Stimulated activated naive CD4-positive, alpha-beta T cell (primary cell): ENCODE measurements at regions not wholly inside any gene's neighbourhood (a gene's known extent, or its start where the extent isn't known, plus 50 kb on each side); places are given as distances from the start of the nearest gene placed in this dataset.
"Not testable (repeated sequence)": the region's sequence is repeated elsewhere in the genome, so short reads cannot be mapped to it uniquely, and the experiment has no call there.

ENCODE experiments used
- DNase-seq, 6 experiments: peaks; one replicate each; lab custom pipeline; 2025; lab: John Stamatoyannopoulos, UW

DNA sequence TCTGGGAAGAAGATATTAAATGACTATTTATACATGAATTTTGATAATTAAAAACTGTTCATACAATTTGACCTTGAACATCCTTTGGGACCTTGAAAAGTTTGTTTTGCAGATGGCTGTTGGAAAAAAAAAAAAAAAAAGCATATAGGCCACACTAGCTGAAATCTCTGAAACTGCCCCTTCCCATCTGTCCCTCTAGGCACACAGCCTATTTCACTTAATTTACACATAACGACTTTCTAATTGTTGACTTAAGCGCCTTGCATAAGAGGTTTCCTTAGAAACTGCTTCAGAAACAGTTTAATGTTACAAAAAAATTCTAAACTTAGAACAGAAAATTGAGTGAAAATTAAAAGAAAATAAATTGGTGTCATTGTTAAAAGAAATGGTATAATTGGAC lies 131.0 kb downstream of the COX18 start:
- no peak for DNase-seq

GRCh38 chr4:72935462-72935861 lies 134.1 kb downstream of the COX18 start:
- DNase-seq, result no peak

- no peak for DNase-seq
Measured at GRCh38 chr4:72933029-72933428, 136.5 kb downstream of the COX18 start.

GRCh38 chr4:72931346-72931745 lies 138.2 kb downstream of the COX18 start:
- DNase-seq, result no peak

DNA sequence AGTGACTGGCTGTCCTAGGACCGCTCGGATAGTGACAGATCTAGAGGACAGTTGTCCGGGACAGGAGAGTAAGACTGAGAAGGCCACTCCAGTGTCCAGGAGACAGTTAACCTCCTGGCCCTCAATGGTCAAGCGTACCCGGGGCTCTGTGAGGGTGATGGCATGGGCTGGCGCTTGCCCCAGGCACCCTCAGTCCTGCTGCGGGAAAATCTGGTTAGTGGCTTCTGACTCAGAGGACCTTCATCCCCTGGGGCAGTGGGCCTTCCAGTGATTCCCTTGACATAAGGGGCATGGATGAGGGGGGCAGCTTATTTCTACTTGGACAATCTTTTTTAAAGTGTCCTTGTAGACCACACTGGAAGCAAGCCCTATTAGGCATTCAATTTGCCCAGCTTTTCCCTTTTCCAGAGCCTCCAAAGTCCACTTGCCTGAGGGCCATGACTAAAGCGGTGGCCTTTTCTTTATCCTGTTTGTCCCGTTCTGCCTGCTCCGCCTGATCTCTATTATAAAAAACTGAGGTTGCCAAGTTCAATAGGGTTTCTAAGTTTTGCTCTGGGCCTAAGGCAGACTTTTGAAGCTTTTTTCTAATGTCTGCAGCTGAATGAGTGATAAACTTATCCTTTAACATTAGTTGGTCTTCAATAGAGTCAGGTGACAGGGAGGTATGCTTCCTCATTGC lies 139.8 kb downstream of the COX18 start:
- not testable (repeated sequence) for DNase-seq

DNA sequence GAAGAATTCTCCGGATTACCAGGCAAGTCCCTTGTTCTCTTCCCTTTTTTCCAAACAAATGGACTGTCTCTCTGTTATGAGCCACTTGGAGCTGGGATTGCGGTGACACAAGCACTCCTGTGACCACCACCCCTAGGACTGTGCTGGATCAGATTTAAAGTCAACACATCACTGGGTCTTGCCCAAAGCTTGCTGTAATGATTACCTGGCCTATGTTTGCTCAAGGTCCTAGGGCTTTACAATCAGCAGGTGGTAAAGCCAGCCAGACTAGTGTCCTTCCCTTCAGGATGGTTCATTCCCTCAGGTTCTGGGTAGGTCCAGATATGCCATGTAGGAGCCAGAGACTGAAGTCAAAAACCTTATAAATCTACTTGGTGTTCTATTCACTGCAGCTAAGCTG lies 144.7 kb downstream of the COX18 start:
- DNase-seq, result no peak

DNA sequence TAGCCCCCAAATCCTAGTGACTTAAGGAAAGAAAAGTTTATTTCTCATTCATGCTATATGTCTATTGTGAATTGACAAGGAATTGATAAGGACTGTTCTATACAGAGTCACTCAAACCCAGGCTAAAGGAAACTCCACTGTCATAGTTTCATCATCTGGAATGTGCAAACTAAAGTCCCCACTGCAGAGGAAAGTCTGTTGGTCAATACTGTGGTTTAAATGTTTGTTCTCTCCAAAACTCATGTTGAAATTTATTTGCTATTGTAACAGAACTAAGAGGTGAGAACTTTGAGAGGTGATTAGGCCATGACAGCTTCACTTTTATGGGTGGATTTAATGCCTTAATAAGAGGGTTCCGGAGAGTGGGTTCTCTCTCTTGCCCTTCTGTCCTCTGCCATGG lies 149.6 kb downstream of the COX18 start:
- DNase-seq, result no peak

- no peak for DNase-seq
Measured at GRCh38 chr4:72919464-72919863, 150.1 kb downstream of the COX18 start.

DNA sequence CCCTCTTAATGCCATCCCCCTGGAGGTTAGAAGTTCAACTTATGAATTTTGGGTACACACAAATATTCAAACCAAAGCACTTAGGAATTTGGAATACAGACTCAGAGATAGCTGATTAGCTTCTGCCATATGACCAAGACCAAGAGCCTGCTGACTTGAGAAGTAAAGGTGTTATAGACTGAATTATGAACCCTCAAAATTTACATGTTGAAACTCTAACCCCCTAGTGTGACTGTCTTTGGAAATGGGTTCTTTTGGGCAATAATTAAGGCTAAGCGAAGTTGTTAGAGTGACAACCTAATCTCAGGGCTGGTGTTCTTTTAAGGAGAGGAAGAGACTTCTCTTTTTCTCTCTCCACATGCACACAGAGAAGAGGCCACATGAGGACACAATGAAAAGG lies 151.2 kb downstream of the COX18 start:
- DNase-seq, result no peak

- no peak for DNase-seq
Measured at GRCh38 chr4:72911316-72911715, 158.2 kb downstream of the COX18 start.

DNA sequence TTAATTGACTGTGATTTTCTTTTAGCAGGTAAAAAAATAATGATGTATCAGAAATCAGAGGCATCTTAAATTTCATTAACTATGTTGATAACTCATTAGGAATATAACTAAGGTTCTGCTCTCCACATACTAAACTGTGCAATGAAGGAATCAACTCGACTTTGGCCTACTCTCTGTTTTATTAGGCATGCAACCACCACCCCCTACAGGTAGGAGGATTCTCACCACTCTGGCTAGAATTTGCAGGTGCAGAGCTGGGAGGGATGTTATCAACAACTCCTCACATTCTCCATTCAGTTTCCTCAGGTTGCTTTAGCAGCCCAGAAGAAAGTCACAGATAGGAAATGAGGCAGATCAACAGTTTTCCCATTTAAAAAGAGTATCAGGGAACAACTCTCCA lies 160.1 kb downstream of the COX18 start:
- DNase-seq, result no peak

GRCh38 chr4:72902354-72902753 lies 167.2 kb downstream of the COX18 start:
- no peak for DNase-seq

DNA sequence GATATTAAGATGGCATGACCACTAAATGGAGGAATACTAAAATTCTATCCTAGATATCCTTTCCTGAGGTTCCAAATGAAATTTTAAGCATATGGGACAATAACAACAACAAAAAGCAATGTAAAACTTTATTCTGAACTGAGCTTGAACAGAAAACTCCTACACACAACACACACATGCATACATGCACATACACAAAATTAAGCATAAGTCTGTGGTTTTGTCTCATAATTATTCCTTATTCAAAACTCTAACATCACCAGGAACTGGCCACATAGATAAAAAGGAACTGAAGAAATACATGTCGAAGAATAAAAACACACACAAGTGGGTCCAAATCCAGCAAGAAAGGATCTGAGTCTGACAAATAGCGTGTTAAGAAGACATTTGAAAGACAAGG lies 168.0 kb downstream of the COX18 start:
- no peak for DNase-seq

- no peak for DNase-seq
Measured at GRCh38 chr4:72900952-72901351, 168.6 kb downstream of the COX18 start.

DNA sequence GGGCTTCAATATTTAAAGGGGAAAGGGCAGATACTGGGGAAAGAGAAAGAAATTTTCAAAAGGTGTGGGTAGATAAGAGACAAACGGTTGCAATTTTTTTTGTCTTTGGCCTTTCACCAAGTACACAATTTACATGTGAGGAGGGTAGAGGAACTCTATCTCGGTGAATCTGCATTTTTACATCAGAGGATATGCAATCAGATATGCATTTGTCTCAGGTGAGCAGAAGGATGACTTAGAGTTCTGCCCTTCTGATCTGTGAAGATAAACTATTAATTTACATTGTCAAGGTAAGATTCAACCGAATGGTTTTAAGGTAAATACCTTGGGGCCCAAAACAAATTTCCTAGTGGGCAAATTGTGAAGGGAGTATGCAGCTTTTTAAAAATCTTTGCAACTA lies 169.9 kb downstream of the COX18 start:
- no peak for DNase-seq

DNA sequence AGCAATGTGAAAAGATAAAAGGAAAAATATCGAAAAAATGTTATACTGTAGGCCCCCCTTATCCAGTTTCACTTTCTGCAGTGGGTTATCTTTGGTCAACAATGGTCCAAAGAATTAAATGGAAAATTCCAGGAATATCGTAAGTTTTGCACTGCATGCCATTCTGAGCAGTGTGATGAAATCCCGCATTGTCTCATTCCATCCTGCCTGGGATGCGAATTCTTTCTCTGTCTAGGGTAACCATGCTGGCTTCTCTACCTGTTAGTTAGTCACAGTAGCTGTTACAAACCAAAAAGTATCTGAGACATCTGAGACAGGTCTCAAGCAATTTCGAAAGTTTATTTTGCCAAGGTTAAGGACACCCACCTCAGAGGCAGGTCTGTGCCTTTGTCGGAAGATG lies 170.3 kb downstream of the COX18 start:
- no peak for DNase-seq

GRCh38 chr4:72896515-72896914 lies 173.0 kb downstream of the COX18 start:
- no peak for DNase-seq

- DNase-seq, result no peak
Measured at GRCh38 chr4:72895408-72895807, 174.1 kb downstream of the COX18 start.

DNA sequence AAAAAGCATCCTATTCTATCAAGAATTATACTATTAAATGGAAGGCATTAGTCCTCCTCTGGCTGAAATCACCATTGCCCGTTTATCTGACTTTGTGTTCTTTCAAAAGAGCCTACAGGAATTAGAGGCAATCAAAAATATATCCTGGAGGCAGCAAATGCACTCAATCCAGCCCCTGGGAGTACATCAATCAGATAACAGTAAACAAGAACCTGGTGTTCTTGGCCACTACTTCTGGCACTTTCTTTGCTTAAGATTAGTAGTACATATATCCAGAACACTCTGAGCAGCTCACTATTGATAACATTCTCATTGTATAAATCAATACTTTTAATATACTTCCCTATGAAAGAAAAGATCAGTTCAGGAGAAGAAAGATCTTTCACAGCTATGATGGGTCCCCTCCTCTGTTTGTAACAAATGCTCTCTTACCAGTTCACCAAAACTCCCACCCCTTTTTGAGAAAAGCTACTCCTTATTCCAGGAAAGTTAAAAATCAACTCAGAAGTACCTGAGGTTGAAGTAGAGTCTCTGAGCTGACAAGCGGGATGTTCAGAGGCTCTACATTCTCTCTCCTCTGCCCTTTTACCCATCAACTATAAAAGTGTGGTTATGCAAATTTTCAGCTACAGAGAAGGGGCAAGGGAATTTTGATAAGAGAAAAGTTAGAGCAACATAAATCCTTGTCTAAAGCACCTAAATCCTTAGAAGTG lies 176.0 kb downstream of the COX18 start:
- no peak for DNase-seq

DNA sequence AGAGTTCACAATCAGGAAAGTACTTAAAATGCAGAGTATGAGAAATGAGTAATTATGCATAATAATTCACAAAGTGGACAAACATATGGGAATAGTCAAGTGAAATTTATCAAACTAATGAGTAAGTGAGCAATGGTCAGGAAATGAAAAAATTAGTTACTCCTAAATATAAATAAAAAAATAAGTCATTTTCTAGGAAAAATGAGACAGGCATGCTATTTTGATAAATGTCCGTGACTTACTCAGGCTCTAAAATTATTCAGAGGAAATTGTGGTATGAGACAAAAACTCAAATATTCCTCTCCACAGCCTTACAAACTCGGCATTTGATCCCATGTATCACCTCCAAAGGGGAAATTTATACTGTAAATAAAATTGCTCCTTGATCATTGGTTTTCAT lies 181.2 kb downstream of the COX18 start:
- no peak for DNase-seq

- no peak for DNase-seq
Measured at GRCh38 chr4:72887152-72887551, 182.4 kb downstream of the COX18 start.

DNA sequence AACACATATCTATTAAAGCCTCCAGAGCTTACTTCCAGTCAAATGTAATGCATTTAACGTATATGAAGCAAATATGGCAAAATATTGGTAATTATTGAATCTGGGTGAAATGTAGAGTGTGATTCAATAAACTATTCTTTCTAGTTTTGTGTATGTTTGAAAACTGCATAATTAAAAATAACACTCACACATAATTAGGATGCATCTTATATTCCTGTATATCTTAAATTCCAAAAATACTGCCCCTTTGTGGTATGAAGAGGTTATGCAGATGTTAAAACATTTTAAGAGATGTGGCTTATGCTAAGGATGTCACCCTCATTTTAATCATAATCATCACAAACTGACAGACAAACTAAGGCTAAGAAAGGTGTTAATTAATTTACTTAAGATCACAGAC lies 182.9 kb downstream of the COX18 start:
- no peak for DNase-seq

DNA sequence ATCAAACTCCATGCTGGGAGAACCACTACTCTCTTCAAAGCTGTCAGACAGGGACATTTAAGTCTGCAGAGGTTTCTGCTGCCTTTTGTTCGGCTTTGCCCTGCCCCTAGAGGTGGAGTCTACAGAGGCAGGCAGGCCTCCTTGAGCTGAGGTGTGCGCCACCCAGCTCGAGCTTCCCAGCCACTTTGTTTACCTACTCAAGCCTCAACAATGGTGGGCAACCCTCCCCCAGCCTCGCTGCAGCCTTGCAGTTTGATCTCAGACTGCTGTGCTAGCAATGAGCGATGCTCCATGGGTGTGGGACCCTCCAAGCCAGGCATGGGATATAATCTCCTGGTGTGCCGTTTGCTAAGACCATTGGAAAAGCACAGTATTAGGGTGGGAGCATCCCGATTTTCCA lies 185.3 kb downstream of the COX18 start:
- not testable (repeated sequence) for DNase-seq

GRCh38 chr4:72876946-72877345 lies 192.6 kb downstream of the COX18 start:
- no peak for DNase-seq
